Activated naive CD8-positive, alpha-beta T cell treated with anti-CD3 and anti-CD28 coated beads, Interleukin-2, amount 10 ng/mL, durations not matched to agents 7 days and 5 days (primary cell): ENCODE measurements at regions not wholly inside any gene's neighbourhood (a gene's known extent, or its start where the extent isn't known, plus 50 kb on each side); places are given as distances from the start of the nearest gene placed in this dataset.
"Not testable (repeated sequence)": the region's sequence is repeated elsewhere in the genome, so short reads cannot be mapped to it uniquely, and the experiment has no call there.

Experiments used
- ATAC-seq: fragments of 150-1000 bp; cut with Tn5 transposase; one replicate; pipeline ENCODE4 v1.10.0; 2021; ENCODE audit warnings: low read depth, moderate library complexity
- POLR2A ChIA-PET: fragments of 350-600 bp; sonication (Branson Sonifier 250); formaldehyde crosslinking; loops from one replicate; lab custom pipeline; 2021; ENCODE audit warnings: antibody characterized with exemption; lab: Charles Lee
- DNase-seq: peaks from one replicate; pipeline ENCODE4 v3.0.0; 2021
- H3K27ac Mint-ChIP-seq: one replicate; pipeline ENCODE4 v1.8.0; 2022; ENCODE audit warnings: mild to moderate bottlenecking, mixed read lengths
- H3K27me3 Mint-ChIP-seq: one replicate; pipeline ENCODE4 v1.8.0; 2022; ENCODE audit warnings: mild to moderate bottlenecking, moderate library complexity, mixed read lengths
- H3K36me3 Mint-ChIP-seq: one replicate; pipeline ENCODE4 v1.8.0; 2021; ENCODE audit warnings: mild to moderate bottlenecking, mixed read lengths
- H3K4me1 Mint-ChIP-seq: one replicate; pipeline ENCODE4 v1.8.0; 2021; ENCODE audit warnings: mixed read lengths
- H3K4me3 Mint-ChIP-seq: one replicate; pipeline ENCODE4 v1.8.0; 2022; ENCODE audit warnings: mild to moderate bottlenecking, moderate library complexity, mixed read lengths
- H3K9me3 Mint-ChIP-seq: one replicate; pipeline ENCODE4 v1.8.0; 2021; ENCODE audit warnings: mixed read lengths

DNA sequence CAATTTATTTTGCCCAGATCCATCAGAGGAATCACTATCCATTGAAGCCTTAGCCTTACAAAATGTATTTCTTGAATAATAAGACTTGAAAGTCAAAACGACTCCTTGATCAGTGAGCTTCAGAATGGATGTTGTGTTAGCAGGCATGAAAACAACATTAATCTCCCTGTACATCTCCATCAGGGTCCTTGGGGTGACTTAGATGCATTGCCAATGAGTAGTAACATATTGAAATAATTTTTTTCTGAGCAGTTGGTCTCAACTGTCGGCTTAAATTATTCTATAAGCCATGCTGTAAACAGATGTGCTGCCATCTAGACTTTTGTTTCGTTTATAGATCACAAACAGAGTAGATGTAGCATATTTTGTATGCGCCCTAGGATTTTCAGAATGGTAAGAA lies 482.0 kb downstream of the AMY1C start:
- H3K9me3 Mint-ChIP-seq = peaks cover 5% of the 10 kb centered on the region
- H3K27ac Mint-ChIP-seq = no peak overlapping the region
- H3K4me1 Mint-ChIP-seq = no peaks in the 10 kb centered on the region
- H3K4me3 Mint-ChIP-seq = no peak overlapping the region
- no peaks in the 10 kb centered on the region for H3K27me3 Mint-ChIP-seq
- H3K36me3 Mint-ChIP-seq = no peaks in the 10 kb centered on the region
- no peak for DNase-seq
- no peak for ATAC-seq
- POLR2A ChIA-PET = no interaction called here

GRCh38 chr1:104235141-104235540 lies 485.4 kb downstream of the AMY1C start:
- ATAC-seq (no peak), DNase-seq (no peak)
- Mint-ChIP-seq H3K4me3 (no peak overlapping the region), H3K9me3 (peaks cover 5% of the 10 kb centered on the region), H3K4me1 (no peaks in the 10 kb centered on the region), H3K36me3 (no peaks in the 10 kb centered on the region), H3K27ac (no peak overlapping the region), H3K27me3 (no peaks in the 10 kb centered on the region)
- POLR2A ChIA-PET = no interaction called here

GRCh38 chr1:104238991-104239390 lies 489.3 kb downstream of the AMY1C start:
- POLR2A ChIA-PET = no interaction called here
- no peaks in the 10 kb centered on the region for H3K4me1 Mint-ChIP-seq
- H3K9me3 Mint-ChIP-seq = peaks cover 2% of the 10 kb centered on the region
- H3K36me3 Mint-ChIP-seq = no peaks in the 10 kb centered on the region
- no peak for DNase-seq
- H3K4me3 Mint-ChIP-seq = no peak overlapping the region
- no peak for ATAC-seq
- H3K27ac Mint-ChIP-seq = no peak overlapping the region
- H3K27me3 Mint-ChIP-seq = no peaks in the 10 kb centered on the region

- ATAC-seq (no peak), DNase-seq (no peak)
- Mint-ChIP-seq H3K9me3 (no peaks in the 10 kb centered on the region), H3K27me3 (no peaks in the 10 kb centered on the region), H3K36me3 (no peaks in the 10 kb centered on the region), H3K4me1 (no peaks in the 10 kb centered on the region), H3K4me3 (no peak overlapping the region), H3K27ac (no peak overlapping the region)
- POLR2A ChIA-PET = no interaction called here
Measured at GRCh38 chr1:104248385-104248784, 498.7 kb downstream of the AMY1C start.

GRCh38 chr1:104259481-104259880 lies 509.8 kb downstream of the AMY1C start:
- no peak for DNase-seq
- Mint-ChIP-seq H3K27ac (no peak overlapping the region), H3K27me3 (no peaks in the 10 kb centered on the region), H3K36me3 (no peaks in the 10 kb centered on the region), H3K4me3 (no peak overlapping the region), H3K9me3 (peaks cover 7% of the 10 kb centered on the region), H3K4me1 (no peaks in the 10 kb centered on the region)
- POLR2A ChIA-PET = no interaction called here
- no peak for ATAC-seq

DNA sequence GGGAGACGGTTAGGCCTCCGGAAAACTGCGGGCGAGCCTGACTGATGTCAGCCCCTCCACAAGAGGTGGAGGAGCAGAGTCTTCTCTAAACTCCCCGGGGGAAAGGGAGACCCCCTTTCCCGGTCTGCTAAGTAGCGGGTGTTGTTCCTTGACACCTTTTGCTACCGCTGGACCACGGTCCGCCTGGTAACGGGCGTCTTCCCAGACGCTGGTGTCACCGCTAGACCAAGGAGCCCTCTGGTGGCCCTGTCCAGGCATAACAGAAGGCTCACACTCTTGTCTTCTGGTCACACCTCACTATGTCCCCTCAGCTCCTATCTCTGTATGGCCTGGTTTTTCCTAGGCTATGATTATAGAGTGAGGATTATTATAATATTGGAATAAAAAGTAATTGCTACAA lies 513.4 kb downstream of the AMY1C start:
- POLR2A ChIA-PET = not testable (repeated sequence)

DNA sequence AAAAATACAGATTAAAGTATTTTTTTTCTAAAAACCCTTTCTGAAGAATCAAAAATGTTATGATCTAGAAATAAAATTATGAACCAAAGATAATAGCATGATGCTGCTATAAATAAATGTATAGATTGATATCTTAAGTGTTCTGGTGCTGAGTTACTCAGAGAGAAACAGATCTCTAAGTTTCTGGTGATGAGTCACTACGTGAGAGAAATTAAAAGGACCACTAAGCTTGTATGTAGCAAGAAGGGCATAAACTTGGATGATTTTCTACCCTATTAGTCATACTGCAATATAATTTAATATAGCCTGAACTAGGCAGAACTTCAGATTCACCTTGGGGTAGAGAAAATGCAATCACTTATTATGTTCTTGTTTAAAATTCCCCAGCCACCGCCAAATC lies 514.8 kb downstream of the AMY1C start:
- no peak for ATAC-seq
- no peak overlapping the region for H3K4me3 Mint-ChIP-seq
- DNase-seq = no peak
- H3K36me3 Mint-ChIP-seq = no peaks in the 10 kb centered on the region
- H3K27ac Mint-ChIP-seq = no peak overlapping the region
- no peaks in the 10 kb centered on the region for H3K27me3 Mint-ChIP-seq
- H3K4me1 Mint-ChIP-seq = no peaks in the 10 kb centered on the region
- H3K9me3 Mint-ChIP-seq = peaks cover 8% of the 10 kb centered on the region
- POLR2A ChIA-PET = no interaction called here

More for the DNA sequence above, 513.4 kb downstream of the AMY1C start:
- H3K27ac Mint-ChIP-seq, H3K9me3 Mint-ChIP-seq, H3K4me1 Mint-ChIP-seq, H3K27me3 Mint-ChIP-seq, ATAC-seq, DNase-seq, H3K36me3 Mint-ChIP-seq, H3K4me3 Mint-ChIP-seq: not testable (repeated sequence)

GRCh38 chr1:104265163-104265562 lies 515.5 kb downstream of the AMY1C start:
- Mint-ChIP-seq H3K9me3 (peaks cover 6% of the 10 kb centered on the region), H3K36me3 (no peaks in the 10 kb centered on the region), H3K4me3 (no peak overlapping the region), H3K27me3 (no peaks in the 10 kb centered on the region), H3K4me1 (no peaks in the 10 kb centered on the region), H3K27ac (no peak overlapping the region)
- POLR2A ChIA-PET = no interaction called here
- DNase-seq (no peak), ATAC-seq (no peak)

DNA sequence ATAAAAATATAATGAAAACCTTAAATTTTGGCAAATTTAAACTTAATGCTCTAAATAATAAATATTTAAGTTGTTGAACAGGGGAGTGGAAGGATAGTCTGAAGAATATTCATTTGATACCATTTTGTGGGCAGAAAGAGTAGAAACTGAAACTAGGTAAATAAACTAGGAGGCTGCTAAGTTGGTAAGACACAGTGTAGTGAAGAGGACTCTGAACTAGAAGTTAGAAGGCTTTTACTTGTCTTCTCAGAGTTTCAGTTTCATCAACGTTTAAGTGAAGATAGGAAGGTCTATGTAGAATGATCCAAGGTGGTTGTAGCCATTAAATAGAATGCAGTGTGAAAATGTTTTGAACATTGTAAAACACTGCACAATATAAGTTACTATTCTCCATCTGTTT lies 516.9 kb downstream of the AMY1C start:
- H3K27me3 Mint-ChIP-seq = no peaks in the 10 kb centered on the region
- no peak overlapping the region for H3K27ac Mint-ChIP-seq
- no peaks in the 10 kb centered on the region for H3K4me1 Mint-ChIP-seq
- peaks cover 6% of the 10 kb centered on the region for H3K9me3 Mint-ChIP-seq
- no peaks in the 10 kb centered on the region for H3K36me3 Mint-ChIP-seq
- no peak for ATAC-seq
- POLR2A ChIA-PET = no interaction called here
- no peak overlapping the region for H3K4me3 Mint-ChIP-seq
- no peak for DNase-seq

- H3K4me3 Mint-ChIP-seq, DNase-seq, H3K27me3 Mint-ChIP-seq, H3K9me3 Mint-ChIP-seq, ATAC-seq, H3K36me3 Mint-ChIP-seq, H3K27ac Mint-ChIP-seq, H3K4me1 Mint-ChIP-seq, POLR2A ChIA-PET: not testable (repeated sequence)
Measured at GRCh38 chr1:104288322-104288721, 538.6 kb downstream of the AMY1C start.

GRCh38 chr1:104291156-104291555 lies 541.5 kb downstream of the AMY1C start:
- ATAC-seq (no peak), DNase-seq (no peak)
- Mint-ChIP-seq H3K4me1 (no peaks in the 10 kb centered on the region), H3K27me3 (no peaks in the 10 kb centered on the region), H3K27ac (no peak overlapping the region), H3K4me3 (no peak overlapping the region), H3K36me3 (no peaks in the 10 kb centered on the region), H3K9me3 (no peaks in the 10 kb centered on the region)
- POLR2A ChIA-PET = no interaction called here

DNA sequence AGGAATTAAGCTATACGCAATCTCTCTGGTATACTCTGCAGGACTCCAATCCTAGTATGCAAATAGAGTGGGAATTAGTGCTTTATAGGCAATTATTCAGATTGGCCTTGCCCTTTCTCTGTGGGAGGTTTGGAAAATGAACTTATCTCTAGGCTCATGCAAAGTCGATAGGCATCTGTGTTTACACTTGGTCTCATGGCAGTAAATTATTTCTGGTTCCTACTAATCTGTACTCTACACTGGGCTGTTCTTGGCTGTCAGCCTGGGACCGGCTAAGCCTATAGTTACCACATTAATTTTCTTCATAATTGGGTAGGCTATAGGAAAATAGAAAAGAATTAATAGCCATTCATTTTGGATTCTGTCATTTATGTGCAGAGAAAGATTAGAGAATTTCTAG lies 544.6 kb downstream of the AMY1C start:
- no peak for ATAC-seq
- no peak overlapping the region for H3K4me3 Mint-ChIP-seq
- DNase-seq = no peak
- H3K36me3 Mint-ChIP-seq = no peaks in the 10 kb centered on the region
- H3K4me1 Mint-ChIP-seq = no peaks in the 10 kb centered on the region
- POLR2A ChIA-PET = no interaction called here
- peaks cover 3% of the 10 kb centered on the region for H3K9me3 Mint-ChIP-seq
- no peaks in the 10 kb centered on the region for H3K27me3 Mint-ChIP-seq
- no peak overlapping the region for H3K27ac Mint-ChIP-seq

DNA sequence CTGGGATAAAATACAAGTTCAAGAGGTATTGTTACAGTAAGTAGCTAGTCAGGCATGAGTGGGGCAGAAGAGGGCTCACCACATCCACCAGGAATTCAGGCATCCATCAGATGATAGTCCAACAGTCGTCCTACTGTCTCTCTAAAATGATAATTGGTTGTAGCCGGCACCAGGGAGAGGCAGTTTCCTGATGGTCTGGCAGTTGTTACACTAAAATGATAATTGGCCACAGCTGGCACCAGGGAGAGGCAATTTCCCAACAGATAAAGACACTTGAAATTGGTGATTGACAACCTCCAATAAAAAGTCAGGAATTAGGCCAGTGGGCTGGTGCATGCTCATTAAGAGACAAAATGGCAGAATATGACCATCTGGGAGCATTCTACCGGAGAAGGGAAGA lies 545.8 kb downstream of the AMY1C start:
- Mint-ChIP-seq H3K9me3 (peaks cover 3% of the 10 kb centered on the region), H3K27me3 (no peaks in the 10 kb centered on the region), H3K36me3 (no peaks in the 10 kb centered on the region), H3K27ac (no peak overlapping the region), H3K4me3 (no peak overlapping the region), H3K4me1 (no peaks in the 10 kb centered on the region)
- no peak for DNase-seq
- POLR2A ChIA-PET = no interaction called here
- ATAC-seq = no peak

GRCh38 chr1:104309673-104310072 lies 560.0 kb downstream of the AMY1C start:
- POLR2A ChIA-PET = no interaction called here

DNA sequence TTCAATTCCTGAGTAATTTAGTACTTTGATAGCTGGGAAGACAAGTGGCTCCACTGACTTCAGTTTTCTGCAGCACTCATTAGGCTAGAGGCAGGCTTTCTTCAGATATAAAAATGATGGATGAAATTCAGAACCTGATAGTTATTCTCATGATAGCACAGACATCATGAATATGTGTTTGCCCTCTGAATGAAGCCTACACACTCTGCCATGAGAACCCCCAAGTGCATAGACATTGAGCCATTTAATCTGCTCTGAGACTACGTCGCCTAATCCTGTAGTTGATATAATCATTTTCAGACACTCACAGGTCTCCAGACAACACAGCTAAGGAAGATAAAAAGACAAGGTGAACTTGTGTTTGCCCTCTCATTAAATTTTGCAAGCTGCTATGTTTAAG lies 566.1 kb downstream of the AMY1C start:
- H3K9me3 Mint-ChIP-seq = peaks cover 7% of the 10 kb centered on the region
- POLR2A ChIA-PET = no interaction called here
- no peaks in the 10 kb centered on the region for H3K27me3 Mint-ChIP-seq
- H3K4me3 Mint-ChIP-seq = no peak overlapping the region
- no peaks in the 10 kb centered on the region for H3K4me1 Mint-ChIP-seq
- H3K27ac Mint-ChIP-seq = no peak overlapping the region
- ATAC-seq (no peak), DNase-seq (no peak)
- no peaks in the 10 kb centered on the region for H3K36me3 Mint-ChIP-seq

More at GRCh38 chr1:104309673-104310072, 560.0 kb downstream of the AMY1C start:
- DNase-seq = no peak
- H3K36me3 Mint-ChIP-seq = no peaks in the 10 kb centered on the region
- H3K9me3 Mint-ChIP-seq = peaks cover 8% of the 10 kb centered on the region
- no peak for ATAC-seq
- no peak overlapping the region for H3K4me3 Mint-ChIP-seq
- no peaks in the 10 kb centered on the region for H3K27me3 Mint-ChIP-seq
- H3K4me1 Mint-ChIP-seq = no peaks in the 10 kb centered on the region
- no peak overlapping the region for H3K27ac Mint-ChIP-seq
